ENCODE measurements at regions not wholly inside any gene's neighbourhood (a gene's known extent, or its start where the extent isn't known, plus 50 kb on each side); places are given as distances from the start of the nearest gene placed in this dataset.

- no peak for TF ChIP-seq CTCF (IDR thresholded peaks at IDR 0.05)
- no peak for TF ChIP-seq POLR2A (IDR thresholded peaks at IDR 0.05)
Observed at GRCh38 chr16:26701243-26701886, 365.4 kb upstream of the C16orf82 start.
